ENCODE measurements at regions not wholly inside any gene's neighbourhood (a gene's known extent, or its start where the extent isn't known, plus 50 kb on each side); places are given as distances from the start of the nearest gene placed in this dataset.

- no peaks in the 10 kb centered on the region for H3K4me1 Mint-ChIP-seq
- H3K27me3 Mint-ChIP-seq (ENCODE audit: low read depth, poor library complexity) = no peaks in the 10 kb centered on the region
- TF ChIP-seq CTCF (IDR thresholded peaks at IDR 0.05) = no peak
- DNase-seq = no peak
- no peaks in the 10 kb centered on the region for H3K36me3 Mint-ChIP-seq (ENCODE audit: low read depth)
- H3K4me3 Mint-ChIP-seq = no peak overlapping the region
- peaks cover 3% of the 10 kb centered on the region for H3K9me3 Mint-ChIP-seq
- no peak overlapping the region for H3K27ac Mint-ChIP-seq
Observed at GRCh38 chr13:54953786-54954185, 1925.2 kb downstream of the OLFM4 start.

- Mint-ChIP-seq H3K4me1 (no peaks in the 10 kb centered on the region), H3K27me3 (ENCODE audit: low read depth, poor library complexity) (no peaks in the 10 kb centered on the region), H3K9me3 (peaks cover 30% of the 10 kb centered on the region), H3K27ac (no peak overlapping the region), H3K4me3 (no peak overlapping the region), H3K36me3 (ENCODE audit: low read depth) (peaks cover 10% of the 10 kb centered on the region)
- no peak for DNase-seq
- TF ChIP-seq CTCF (IDR thresholded peaks at IDR 0.05) = no peak
Observed at GRCh38 chr13:54958781-54959180, 1930.2 kb downstream of the OLFM4 start.

- H3K27me3 Mint-ChIP-seq (ENCODE audit: low read depth, poor library complexity) = no peaks in the 10 kb centered on the region
- no peak for DNase-seq
- TF ChIP-seq CTCF (IDR thresholded peaks at IDR 0.05) = no peak
- peaks cover 8% of the 10 kb centered on the region for H3K9me3 Mint-ChIP-seq
- no peak overlapping the region for H3K4me3 Mint-ChIP-seq
- H3K4me1 Mint-ChIP-seq = no peaks in the 10 kb centered on the region
- peaks cover 6% of the 10 kb centered on the region for H3K36me3 Mint-ChIP-seq (ENCODE audit: low read depth)
- no peak overlapping the region for H3K27ac Mint-ChIP-seq
Observed at GRCh38 chr13:54965881-54966280, 1937.3 kb downstream of the OLFM4 start.

GRCh38 chr13:54972838-54973237 lies 1944.2 kb downstream of the OLFM4 start:
- no peaks in the 10 kb centered on the region for H3K36me3 Mint-ChIP-seq (ENCODE audit: low read depth)
- no peak overlapping the region for H3K4me3 Mint-ChIP-seq
- H3K4me1 Mint-ChIP-seq = no peaks in the 10 kb centered on the region
- H3K9me3 Mint-ChIP-seq = no peaks in the 10 kb centered on the region
- no peak for TF ChIP-seq CTCF (IDR thresholded peaks at IDR 0.05)
- no peaks in the 10 kb centered on the region for H3K27me3 Mint-ChIP-seq (ENCODE audit: low read depth, poor library complexity)
- DNase-seq = no peak
- no peak overlapping the region for H3K27ac Mint-ChIP-seq

GRCh38 chr13:54975676-54976075 lies 1947.1 kb downstream of the OLFM4 start:
- H3K27ac Mint-ChIP-seq = no peak overlapping the region
- no peak overlapping the region for H3K4me3 Mint-ChIP-seq
- H3K36me3 Mint-ChIP-seq (ENCODE audit: low read depth) = no peaks in the 10 kb centered on the region
- H3K4me1 Mint-ChIP-seq = no peaks in the 10 kb centered on the region
- no peak for TF ChIP-seq CTCF (IDR thresholded peaks at IDR 0.05)
- no peaks in the 10 kb centered on the region for H3K27me3 Mint-ChIP-seq (ENCODE audit: low read depth, poor library complexity)
- DNase-seq = no peak
- H3K9me3 Mint-ChIP-seq = no peaks in the 10 kb centered on the region

- Mint-ChIP-seq H3K4me3 (no peak overlapping the region), H3K9me3 (no peaks in the 10 kb centered on the region), H3K36me3 (ENCODE audit: low read depth) (no peaks in the 10 kb centered on the region), H3K27me3 (ENCODE audit: low read depth, poor library complexity) (no peaks in the 10 kb centered on the region), H3K4me1 (no peaks in the 10 kb centered on the region), H3K27ac (no peak overlapping the region)
- DNase-seq = no peak
- no peak for TF ChIP-seq CTCF (IDR thresholded peaks at IDR 0.05)
Observed at GRCh38 chr13:54980651-54981050, 1952.0 kb downstream of the OLFM4 start.
